D721Med (cell line): ENCODE measurements at regions not wholly inside any gene's neighbourhood (a gene's known extent, or its start where the extent isn't known, plus 50 kb on each side); places are given as distances from the start of the nearest gene placed in this dataset.

Experiments
- DNase-seq: peaks from one replicate; pipeline ENCODE4 v3.0.0; 2011; ENCODE audit warnings: low spot score; ENCODE audit not compliant: insufficient read length
- FAIRE-seq: peaks from 2 replicates; lab custom pipeline; 2011; peaks lifted over from hg19 to GRCh38; lab: Jason Lieb, UNC
- TF ChIP-seq, protein P1 (sequence below): IDR thresholded peaks from 2 replicates; pipeline ENCODE4 v1.5.1; 2012; ENCODE audit warnings: mild to moderate bottlenecking, control low read depth; ENCODE audit not compliant: insufficient read depth; ENCODE audit errors: missing control alignments

DNA sequence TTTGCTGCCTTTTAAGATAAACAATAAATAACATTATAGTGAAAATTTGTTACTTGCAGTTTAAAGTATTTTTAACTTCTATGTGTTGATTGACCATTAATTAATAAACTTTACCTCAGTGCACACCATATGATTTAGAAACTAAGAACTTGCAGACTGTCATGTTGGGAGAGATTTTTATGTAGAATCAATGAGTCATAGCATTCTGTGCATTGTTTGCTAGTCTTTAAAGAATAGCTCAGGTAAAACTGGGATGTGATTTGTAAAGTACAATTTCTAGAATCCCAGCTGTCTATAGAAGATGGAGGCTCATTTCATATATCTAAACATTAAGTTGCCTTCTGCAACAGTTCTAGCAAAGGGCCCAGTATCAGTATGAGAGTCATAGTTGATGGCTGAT is 199.6 kb upstream of the SEMA3A start:
- FAIRE-seq (no peak), DNase-seq (no peak)
- TF ChIP-seq, protein P1, sequence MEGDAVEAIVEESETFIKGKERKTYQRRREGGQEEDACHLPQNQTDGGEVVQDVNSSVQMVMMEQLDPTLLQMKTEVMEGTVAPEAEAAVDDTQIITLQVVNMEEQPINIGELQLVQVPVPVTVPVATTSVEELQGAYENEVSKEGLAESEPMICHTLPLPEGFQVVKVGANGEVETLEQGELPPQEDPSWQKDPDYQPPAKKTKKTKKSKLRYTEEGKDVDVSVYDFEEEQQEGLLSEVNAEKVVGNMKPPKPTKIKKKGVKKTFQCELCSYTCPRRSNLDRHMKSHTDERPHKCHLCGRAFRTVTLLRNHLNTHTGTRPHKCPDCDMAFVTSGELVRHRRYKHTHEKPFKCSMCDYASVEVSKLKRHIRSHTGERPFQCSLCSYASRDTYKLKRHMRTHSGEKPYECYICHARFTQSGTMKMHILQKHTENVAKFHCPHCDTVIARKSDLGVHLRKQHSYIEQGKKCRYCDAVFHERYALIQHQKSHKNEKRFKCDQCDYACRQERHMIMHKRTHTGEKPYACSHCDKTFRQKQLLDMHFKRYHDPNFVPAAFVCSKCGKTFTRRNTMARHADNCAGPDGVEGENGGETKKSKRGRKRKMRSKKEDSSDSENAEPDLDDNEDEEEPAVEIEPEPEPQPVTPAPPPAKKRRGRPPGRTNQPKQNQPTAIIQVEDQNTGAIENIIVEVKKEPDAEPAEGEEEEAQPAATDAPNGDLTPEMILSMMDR, result no peak

DNA sequence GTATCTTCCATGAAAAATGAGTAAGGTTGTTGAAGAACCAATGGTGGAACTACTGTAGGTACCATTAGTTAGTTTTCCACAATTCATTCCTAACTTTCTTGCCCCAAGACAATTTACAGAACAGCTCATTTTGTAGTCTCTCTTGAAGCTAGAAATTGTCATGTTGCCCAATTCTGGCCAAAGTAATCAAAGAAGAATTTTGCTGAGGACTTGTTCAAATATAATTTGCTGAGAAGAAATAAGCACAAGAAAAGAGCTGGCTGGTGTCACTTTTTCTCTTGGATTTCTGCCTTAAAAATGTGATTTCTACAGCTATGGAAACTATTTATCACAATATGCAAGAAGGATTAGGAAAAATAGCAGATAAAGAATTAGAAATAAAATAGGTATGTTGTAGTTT is 199.2 kb upstream of the SEMA3A start:
- FAIRE-seq (no peak), DNase-seq (no peak)
- TF ChIP-seq, protein P1, result no peak

DNA sequence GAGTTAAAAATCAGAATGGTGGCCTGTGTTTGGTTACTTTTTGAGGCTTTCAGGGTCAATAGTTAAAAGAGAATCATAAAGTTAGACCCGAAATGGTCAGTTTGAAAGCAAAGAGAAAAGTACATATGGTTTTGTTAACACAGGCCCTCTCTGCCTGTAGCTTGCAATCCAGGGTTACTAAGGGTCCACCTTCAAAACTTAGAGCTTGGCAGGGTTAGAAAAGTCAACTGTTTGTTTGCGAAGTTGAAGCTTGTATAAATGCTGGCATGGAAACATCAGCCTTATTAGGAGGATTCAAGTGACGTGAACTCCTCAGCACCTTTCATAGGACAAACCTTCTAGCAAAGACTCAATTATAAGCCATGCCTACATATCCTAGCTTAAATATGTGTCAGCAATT is 196.3 kb upstream of the SEMA3A start:
- no peak for FAIRE-seq
- no peak for DNase-seq
- TF ChIP-seq, protein P1, result no peak

DNA sequence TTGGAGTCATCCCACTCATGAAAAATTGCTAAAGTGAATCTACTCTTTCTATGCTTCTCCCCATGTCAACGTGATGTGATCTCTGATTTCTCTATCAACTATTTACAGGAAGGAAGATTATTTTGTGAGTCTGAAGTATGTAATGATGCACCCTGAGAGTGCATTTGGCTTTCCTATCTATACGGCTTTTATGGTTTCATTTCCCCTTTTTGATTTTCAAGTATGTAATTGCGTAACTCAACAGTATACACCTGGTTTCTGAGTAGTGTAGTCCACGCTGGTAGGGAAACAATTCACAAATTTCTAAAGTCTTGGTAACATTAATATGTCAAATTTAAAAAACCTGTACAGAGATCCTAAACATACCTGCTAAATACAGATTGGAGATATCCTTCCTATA is 194.7 kb upstream of the SEMA3A start:
- DNase-seq (no peak), FAIRE-seq (no peak)
- TF ChIP-seq, protein P1, result no peak

DNA sequence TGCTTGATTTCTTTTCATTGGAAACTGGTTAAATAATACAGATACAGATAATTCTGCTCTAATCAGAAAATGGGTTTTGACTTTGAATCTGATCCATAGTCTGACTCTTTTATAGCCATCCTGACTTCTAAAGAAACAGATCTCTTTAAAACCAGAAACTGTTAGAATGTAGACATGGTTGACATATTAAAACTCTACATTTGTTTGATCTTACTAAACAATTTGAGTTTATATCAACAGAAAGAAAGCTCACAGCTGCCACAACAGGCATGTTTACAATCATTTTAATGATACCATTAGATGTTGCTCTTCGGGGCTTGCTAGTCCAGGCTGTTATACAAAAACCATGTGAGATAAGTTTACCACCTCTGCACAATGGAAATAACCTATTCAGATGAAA is 193.0 kb upstream of the SEMA3A start:
- no peak for DNase-seq
- TF ChIP-seq, protein P1, result no peak
- FAIRE-seq, result no peak

DNA sequence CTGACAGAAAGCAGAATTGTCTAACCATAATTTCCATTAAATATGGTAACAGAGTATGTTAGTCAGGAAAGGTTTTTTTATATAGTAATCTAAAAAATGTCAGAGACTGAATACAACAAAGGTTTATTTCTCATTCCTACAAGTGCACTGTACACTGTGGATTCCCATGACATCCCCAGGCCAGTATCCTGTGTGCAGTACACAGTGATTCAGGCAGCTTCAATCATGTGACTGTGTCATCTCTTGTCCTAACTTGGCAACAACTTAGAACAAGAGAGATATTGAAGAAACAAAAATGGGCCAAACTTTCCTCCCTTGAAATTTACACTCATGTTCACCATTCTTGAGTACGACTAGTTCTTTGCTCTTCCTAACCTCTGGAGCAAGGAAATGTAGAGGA is 189.8 kb upstream of the SEMA3A start:
- DNase-seq, result no peak
- no peak for FAIRE-seq
- TF ChIP-seq, protein P1, result no peak

DNA sequence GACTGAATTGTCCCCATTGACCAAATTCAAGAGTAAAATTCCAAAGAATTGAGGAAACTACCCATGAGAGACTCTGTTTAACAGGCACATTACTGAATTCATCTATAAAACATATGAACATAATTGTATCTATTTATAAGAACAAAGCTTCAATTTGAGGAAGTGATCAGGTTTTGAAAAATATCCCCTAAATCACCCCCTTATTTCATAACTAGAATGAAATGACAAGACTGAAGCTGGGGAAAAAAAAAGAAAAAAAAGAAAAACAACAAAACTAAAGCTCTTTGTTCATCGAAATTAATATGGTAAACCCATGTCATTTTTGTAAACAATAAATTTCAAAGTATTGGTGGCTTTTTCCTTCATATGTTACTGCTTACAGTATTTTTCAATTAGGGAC is 184.9 kb upstream of the SEMA3A start:
- DNase-seq, result no peak
- TF ChIP-seq, protein P1, result no peak
- FAIRE-seq, result no peak
